Caco-2 (cell line): ENCODE measurements at regions not wholly inside any gene's neighbourhood (a gene's known extent, or its start where the extent isn't known, plus 50 kb on each side); places are given as distances from the start of the nearest gene placed in this dataset.

ENCODE experiments used
- BruUV-seq: library from RNA; stranded (reverse); fragments of 400-500 nt; replicated peaks from 2 replicates; lab custom pipeline; 2021; lab: Mats Ljungman, UMichigan
- CTCF ChIA-PET: fragments of 300-600 bp; sonication (Branson Sonifier 250); formaldehyde crosslinking; loops from one replicate; lab custom pipeline; 2022; ENCODE audit warnings: antibody characterized with exemption; lab: Charles Lee
- POLR2A ChIA-PET: fragments of 300-600 bp; sonication (Branson Sonifier 250); formaldehyde crosslinking; loops from one replicate; lab custom pipeline; 2022; ENCODE audit warnings: antibody characterized with exemption; lab: Charles Lee
- DNase-seq, 2 experiments: peaks; one replicate each; pipeline versions ENCODE4 v3.0.0 to v3.0.0-alpha.2; 2020 to 2022
- H3K27me3 ChIP-seq: replicated peaks from 2 replicates; pipeline ENCODE4 v1.6.0; 2011; ENCODE audit warnings: low read length; ENCODE audit not compliant: control insufficient read depth, insufficient read depth
- H3K36me3 ChIP-seq: 2 replicates; pipeline ENCODE4 v1.5.1; 2011; ENCODE audit warnings: low read length; ENCODE audit not compliant: control insufficient read depth, insufficient read depth
- H3K4me1 ChIP-seq: fragments of 250-450 bp; sonication (Bioruptor Pico); 2 replicates; pipeline ENCODE4 v1.5.1; 2020; ENCODE audit warnings: mild to moderate bottlenecking
- H3K4me3 ChIP-seq: 2 replicates; pipeline ENCODE4 v1.5.1; 2011; ENCODE audit warnings: low read depth, mild to moderate bottlenecking, control low read depth, low read length
- H3K9me3 ChIP-seq: fragments of 250-450 bp; sonication (Bioruptor Pico); 2 replicates; pipeline ENCODE4 v1.5.1; 2020; ENCODE audit warnings: mild to moderate bottlenecking, moderate library complexity
- H3K27ac Mint-ChIP-seq: one replicate; pipeline ENCODE4 v1.8.0; 2022; ENCODE audit warnings: mixed read lengths; ENCODE audit not compliant: unreplicated experiment
- H3K27me3 Mint-ChIP-seq: one replicate; pipeline ENCODE4 v1.8.0; 2022; ENCODE audit warnings: mixed read lengths; ENCODE audit not compliant: insufficient read depth, unreplicated experiment
- H3K36me3 Mint-ChIP-seq: one replicate; pipeline ENCODE4 v1.8.0; 2022; ENCODE audit warnings: mild to moderate bottlenecking, mixed read lengths; ENCODE audit not compliant: insufficient read depth, unreplicated experiment
- H3K4me1 Mint-ChIP-seq: one replicate; pipeline ENCODE4 v1.8.0; 2022; ENCODE audit warnings: low read depth, mixed read lengths; ENCODE audit not compliant: unreplicated experiment
- H3K4me3 Mint-ChIP-seq: one replicate; pipeline ENCODE4 v1.8.0; 2022; ENCODE audit warnings: mild to moderate bottlenecking, moderate library complexity, mixed read lengths; ENCODE audit not compliant: unreplicated experiment
- H3K9me3 Mint-ChIP-seq: one replicate; pipeline ENCODE4 v1.8.0; 2022; ENCODE audit warnings: mixed read lengths; ENCODE audit not compliant: unreplicated experiment
- intact Hi-C: fragments of 100-400 bp; cut with micrococcal nuclease; formaldehyde crosslinking; loops from one replicate; pipeline ENCODE4 v1.10.0; 2022; ENCODE audit not compliant: unreplicated experiment
- TF ChIP-seq, protein P1 (sequence below), 2 experiments: fragments of 200-600 bp in 1 of 2; IDR thresholded peaks; 1 replicate in 1 of 2; 2 replicates in 1 of 2; pipeline versions ENCODE4 v1.5.1 to v1.8.0; 2011 to 2022; ENCODE audit warnings: antibody characterized with exemption in 1 of 2, control low read depth in 1 of 2, inconsistent platforms in 1 of 2, low read depth in 1 of 2, low read length in 1 of 2, mild to moderate bottlenecking in 1 of 2, moderate library complexity in 1 of 2; ENCODE audit not compliant: insufficient read depth in 1 of 2, severe bottlenecking in 1 of 2, unreplicated experiment in 1 of 2

DNA sequence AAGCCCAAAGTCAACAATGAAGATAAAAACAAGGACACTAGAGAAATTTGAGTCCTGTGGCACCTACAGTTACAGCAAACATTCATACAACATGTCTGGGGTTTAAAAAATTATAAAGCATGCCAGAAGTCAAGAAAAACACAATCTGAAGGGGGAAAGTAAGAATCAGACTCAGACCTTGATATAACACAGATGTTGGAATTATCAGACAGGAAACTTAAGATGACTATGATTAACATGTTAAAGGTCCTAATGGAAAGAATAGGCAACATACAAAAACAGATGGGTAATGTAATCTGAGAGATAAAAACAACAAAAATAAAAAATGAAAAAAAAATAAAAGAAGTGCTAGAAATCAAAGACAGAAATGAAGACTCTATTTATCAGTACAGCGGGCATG lies 446.5 kb downstream of the SPRY1 start:
- Histone ChIP-seq H3K9me3 (no peaks in the 10 kb centered on the region), H3K4me1 (no peaks in the 10 kb centered on the region), H3K4me3 (no peak overlapping the region), H3K36me3 (no peaks in the 10 kb centered on the region), H3K27me3 (no peaks in the 10 kb centered on the region)
- Mint-ChIP-seq H3K9me3 (no peaks in the 10 kb centered on the region), H3K4me1 (peaks cover 8% of the 10 kb centered on the region), H3K36me3 (no peaks in the 10 kb centered on the region), H3K4me3 (no peak overlapping the region), H3K27me3 (peaks cover 2% of the 10 kb centered on the region), H3K27ac (peak overlapping the region; percentile 27)
- CTCF ChIA-PET = no interaction called here
- intact Hi-C loops = no loop called here
- BruUV-seq = no TSS peak
- POLR2A ChIA-PET = no interaction called here
- DNase-seq = no peak
- TF ChIP-seq, protein P1, sequence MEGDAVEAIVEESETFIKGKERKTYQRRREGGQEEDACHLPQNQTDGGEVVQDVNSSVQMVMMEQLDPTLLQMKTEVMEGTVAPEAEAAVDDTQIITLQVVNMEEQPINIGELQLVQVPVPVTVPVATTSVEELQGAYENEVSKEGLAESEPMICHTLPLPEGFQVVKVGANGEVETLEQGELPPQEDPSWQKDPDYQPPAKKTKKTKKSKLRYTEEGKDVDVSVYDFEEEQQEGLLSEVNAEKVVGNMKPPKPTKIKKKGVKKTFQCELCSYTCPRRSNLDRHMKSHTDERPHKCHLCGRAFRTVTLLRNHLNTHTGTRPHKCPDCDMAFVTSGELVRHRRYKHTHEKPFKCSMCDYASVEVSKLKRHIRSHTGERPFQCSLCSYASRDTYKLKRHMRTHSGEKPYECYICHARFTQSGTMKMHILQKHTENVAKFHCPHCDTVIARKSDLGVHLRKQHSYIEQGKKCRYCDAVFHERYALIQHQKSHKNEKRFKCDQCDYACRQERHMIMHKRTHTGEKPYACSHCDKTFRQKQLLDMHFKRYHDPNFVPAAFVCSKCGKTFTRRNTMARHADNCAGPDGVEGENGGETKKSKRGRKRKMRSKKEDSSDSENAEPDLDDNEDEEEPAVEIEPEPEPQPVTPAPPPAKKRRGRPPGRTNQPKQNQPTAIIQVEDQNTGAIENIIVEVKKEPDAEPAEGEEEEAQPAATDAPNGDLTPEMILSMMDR (IDR thresholded peaks at IDR 0.05; ENCODE audit: insufficient read depth in 1 of 2, low read depth in 1 of 2, low read length in 1 of 2, severe bottlenecking in 1 of 2, unreplicated experiment in 1 of 2) = no peak

DNA sequence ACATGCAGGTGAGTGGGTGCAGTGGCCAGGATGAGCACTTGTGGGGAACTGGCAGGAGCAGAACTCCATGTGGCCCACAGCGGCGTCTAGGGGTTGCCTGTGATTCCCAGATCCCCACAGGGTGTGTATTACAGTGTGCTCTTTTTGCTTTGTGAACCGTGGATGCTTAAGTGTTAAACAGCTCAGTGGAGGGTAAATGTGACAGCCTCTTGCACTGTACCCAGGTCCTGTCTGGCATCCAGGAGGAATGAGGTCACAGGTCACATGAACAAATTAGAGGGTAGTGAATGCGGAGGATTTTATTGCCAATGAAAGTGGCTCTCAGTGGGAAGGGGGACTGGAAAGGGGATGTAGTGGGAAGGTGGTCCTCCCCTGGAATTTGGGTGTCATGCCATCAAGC lies 447.8 kb downstream of the SPRY1 start:
- Mint-ChIP-seq H3K27ac (no peak overlapping the region), H3K4me3 (no peak overlapping the region), H3K36me3 (no peaks in the 10 kb centered on the region), H3K9me3 (no peaks in the 10 kb centered on the region), H3K27me3 (peaks cover 2% of the 10 kb centered on the region), H3K4me1 (peaks cover 8% of the 10 kb centered on the region)
- Histone ChIP-seq H3K9me3 (no peaks in the 10 kb centered on the region), H3K36me3 (no peaks in the 10 kb centered on the region), H3K4me3 (no peak overlapping the region), H3K4me1 (no peaks in the 10 kb centered on the region), H3K27me3 (no peaks in the 10 kb centered on the region)
- ChIA-PET CTCF (no interaction called here), POLR2A (no interaction called here)
- TF ChIP-seq, protein P1 (IDR thresholded peaks at IDR 0.05; ENCODE audit: insufficient read depth in 1 of 2, low read depth in 1 of 2, low read length in 1 of 2, severe bottlenecking in 1 of 2, unreplicated experiment in 1 of 2) = no peak
- intact Hi-C loops = no loop called here
- no TSS peak for BruUV-seq
- DNase-seq = no peak

DNA sequence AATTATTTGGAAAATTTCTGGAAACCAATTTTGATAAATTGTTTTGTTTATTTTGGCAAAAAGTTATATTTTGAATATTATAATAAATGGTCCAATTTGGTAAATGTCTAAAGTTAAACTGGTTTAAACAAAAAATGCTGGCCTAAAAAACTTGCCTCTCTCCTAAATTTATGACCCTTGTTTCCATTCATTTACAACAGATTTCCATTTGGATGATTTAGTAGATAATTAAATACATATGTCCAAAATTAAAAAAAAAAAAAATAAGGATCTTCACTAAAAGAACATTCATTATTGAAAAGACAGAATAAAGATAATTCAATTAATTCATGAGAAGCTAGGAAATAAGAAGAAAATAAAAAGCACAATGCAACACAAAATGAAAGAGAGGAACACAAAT lies 449.5 kb downstream of the SPRY1 start:
- no peaks in the 10 kb centered on the region for H3K9me3 ChIP-seq
- H3K36me3 ChIP-seq = no peaks in the 10 kb centered on the region
- H3K27me3 ChIP-seq = no peaks in the 10 kb centered on the region
- no peak overlapping the region for H3K4me3 Mint-ChIP-seq
- no peaks in the 10 kb centered on the region for H3K4me1 ChIP-seq
- H3K27ac Mint-ChIP-seq = no peak overlapping the region
- no peak for DNase-seq
- H3K36me3 Mint-ChIP-seq = no peaks in the 10 kb centered on the region
- peaks cover 2% of the 10 kb centered on the region for H3K27me3 Mint-ChIP-seq
- no TSS peak for BruUV-seq
- no peak overlapping the region for H3K4me3 ChIP-seq
- ChIA-PET POLR2A (no interaction called here), CTCF (no interaction called here)
- intact Hi-C loops = no loop called here
- TF ChIP-seq, protein P1 (IDR thresholded peaks at IDR 0.05; ENCODE audit: insufficient read depth in 1 of 2, low read depth in 1 of 2, low read length in 1 of 2, severe bottlenecking in 1 of 2, unreplicated experiment in 1 of 2) = no peak
- H3K9me3 Mint-ChIP-seq = no peaks in the 10 kb centered on the region
- peaks cover 8% of the 10 kb centered on the region for H3K4me1 Mint-ChIP-seq
